OCI-LY1 (cell line): ENCODE measurements at regions not wholly inside any gene's neighbourhood (a gene's known extent, or its start where the extent isn't known, plus 50 kb on each side); places are given as distances from the start of the nearest gene placed in this dataset.

Source experiments
- H2AFZ ChIP-seq: fragments of 200-600 bp; sonication (generic), shearing (Covaris generic); 2 replicates; pipeline ENCODE4 v1.6.0; 2014; ENCODE audit warnings: antibody characterized with exemption, mild to moderate bottlenecking, low read length
- H3F3A ChIP-seq: fragments of 200-600 bp; sonication (generic), shearing (Covaris generic); 2 replicates; pipeline ENCODE4 v1.6.0; 2014; ENCODE audit warnings: mild to moderate bottlenecking, antibody characterized with exemption, low read length, moderate library complexity; ENCODE audit not compliant: insufficient read depth
- H3K27ac ChIP-seq: fragments of 200-600 bp; sonication (generic); 2 replicates; pipeline ENCODE4 v1.5.1; 2014; ENCODE audit warnings: low read length, mixed run types, mild to moderate bottlenecking, low read depth; ENCODE audit not compliant: poor library complexity, severe bottlenecking
- H3K27me3 ChIP-seq: fragments of 200-600 bp; sonication (generic); 2 replicates; pipeline ENCODE4 v1.6.0; 2014; ENCODE audit warnings: antibody characterized with exemption, mild to moderate bottlenecking, low read length, moderate library complexity; ENCODE audit not compliant: insufficient read depth
- H3K36me3 ChIP-seq: fragments of 200-600 bp; sonication (generic); 2 replicates; pipeline ENCODE4 v1.6.1; 2014; ENCODE audit warnings: mild to moderate bottlenecking, antibody characterized with exemption, low read length, moderate library complexity, mixed read lengths; ENCODE audit not compliant: insufficient read depth
- H3K4me1 ChIP-seq: fragments of 200-600 bp; sonication (generic); 2 replicates; pipeline ENCODE4 v1.5.1; 2014; ENCODE audit warnings: mild to moderate bottlenecking, low read length, moderate library complexity; ENCODE audit not compliant: insufficient read depth, severe bottlenecking
- H3K4me2 ChIP-seq: fragments of 200-600 bp; sonication (generic), shearing (Covaris generic); 2 replicates; pipeline ENCODE4 v1.6.1; 2014; ENCODE audit warnings: low read length
- H3K4me3 ChIP-seq: fragments of 200-600 bp; sonication (generic); 2 replicates; pipeline ENCODE4 v1.5.1; 2014; ENCODE audit warnings: low read length, low read depth, mild to moderate bottlenecking, mixed read lengths; ENCODE audit not compliant: poor library complexity, severe bottlenecking
- H3K79me2 ChIP-seq: fragments of 200-600 bp; shearing (Covaris generic); 2 replicates; pipeline ENCODE4 v1.6.1; 2016; ENCODE audit warnings: mixed run types, low read length, mixed read lengths; ENCODE audit not compliant: insufficient read depth
- H3K9ac ChIP-seq: fragments of 200-600 bp; sonication (generic), shearing (Covaris generic); 2 replicates; pipeline ENCODE4 v1.6.1; 2014; ENCODE audit warnings: mild to moderate bottlenecking, low read length, mixed read lengths
- H3K9me2 ChIP-seq: fragments of 200-600 bp; sonication (generic), shearing (Covaris generic); 2 replicates; pipeline ENCODE4 v1.6.1; 2014; ENCODE audit warnings: low read depth, mild to moderate bottlenecking, low read length, mixed read lengths
- H3K9me3 ChIP-seq: fragments of 200-600 bp; shearing (Covaris generic); 2 replicates; pipeline ENCODE4 v1.6.1; 2014; ENCODE audit warnings: low read length, mixed read lengths
- H4K20me1 ChIP-seq: fragments of 200-600 bp; sonication (generic), shearing (Covaris generic); 2 replicates; pipeline ENCODE4 v1.6.0; 2016; ENCODE audit warnings: mild to moderate bottlenecking, low read length; ENCODE audit not compliant: insufficient read depth
- EZH2 ChIP-seq: fragments of 200-600 bp; sonication (generic), shearing (Covaris generic); IDR thresholded peaks from 2 replicates; pipeline ENCODE4 v1.8.0; 2017; ENCODE audit warnings: borderline replicate concordance, mixed run types, mild to moderate bottlenecking, antibody characterized with exemption, low read length, moderate library complexity, mixed read lengths
- TF ChIP-seq, protein P1 (sequence below): fragments of 200-600 bp; sonication (generic), shearing (Covaris generic); IDR thresholded peaks from 2 replicates; pipeline ENCODE4 v1.5.1; 2017; ENCODE audit warnings: mild to moderate bottlenecking, antibody characterized with exemption, low read length, moderate library complexity, mixed read lengths

DNA sequence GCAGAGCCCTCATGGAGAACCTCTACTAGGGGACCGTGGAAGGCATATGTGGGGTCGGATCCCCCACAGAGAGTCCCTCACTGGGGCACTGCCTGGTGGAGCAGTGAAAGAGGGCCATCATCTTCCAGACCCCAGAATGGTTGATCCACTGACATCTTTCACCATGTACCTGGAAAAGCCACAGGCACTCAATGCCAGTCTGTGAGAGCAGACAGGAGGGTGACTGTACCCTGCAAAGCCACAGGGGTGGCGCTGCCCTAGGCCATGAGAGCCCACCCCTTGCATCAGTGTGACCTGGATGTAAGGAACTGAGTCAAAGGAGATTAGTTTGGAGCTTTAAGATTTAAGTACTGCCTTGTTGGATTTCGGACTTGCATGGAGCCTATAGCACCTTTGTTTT is 1276.7 kb upstream of the PRMT6 start:
- TF ChIP-seq, protein P1, sequence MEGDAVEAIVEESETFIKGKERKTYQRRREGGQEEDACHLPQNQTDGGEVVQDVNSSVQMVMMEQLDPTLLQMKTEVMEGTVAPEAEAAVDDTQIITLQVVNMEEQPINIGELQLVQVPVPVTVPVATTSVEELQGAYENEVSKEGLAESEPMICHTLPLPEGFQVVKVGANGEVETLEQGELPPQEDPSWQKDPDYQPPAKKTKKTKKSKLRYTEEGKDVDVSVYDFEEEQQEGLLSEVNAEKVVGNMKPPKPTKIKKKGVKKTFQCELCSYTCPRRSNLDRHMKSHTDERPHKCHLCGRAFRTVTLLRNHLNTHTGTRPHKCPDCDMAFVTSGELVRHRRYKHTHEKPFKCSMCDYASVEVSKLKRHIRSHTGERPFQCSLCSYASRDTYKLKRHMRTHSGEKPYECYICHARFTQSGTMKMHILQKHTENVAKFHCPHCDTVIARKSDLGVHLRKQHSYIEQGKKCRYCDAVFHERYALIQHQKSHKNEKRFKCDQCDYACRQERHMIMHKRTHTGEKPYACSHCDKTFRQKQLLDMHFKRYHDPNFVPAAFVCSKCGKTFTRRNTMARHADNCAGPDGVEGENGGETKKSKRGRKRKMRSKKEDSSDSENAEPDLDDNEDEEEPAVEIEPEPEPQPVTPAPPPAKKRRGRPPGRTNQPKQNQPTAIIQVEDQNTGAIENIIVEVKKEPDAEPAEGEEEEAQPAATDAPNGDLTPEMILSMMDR, result no peak
- no peak for TF ChIP-seq EZH2

DNA sequence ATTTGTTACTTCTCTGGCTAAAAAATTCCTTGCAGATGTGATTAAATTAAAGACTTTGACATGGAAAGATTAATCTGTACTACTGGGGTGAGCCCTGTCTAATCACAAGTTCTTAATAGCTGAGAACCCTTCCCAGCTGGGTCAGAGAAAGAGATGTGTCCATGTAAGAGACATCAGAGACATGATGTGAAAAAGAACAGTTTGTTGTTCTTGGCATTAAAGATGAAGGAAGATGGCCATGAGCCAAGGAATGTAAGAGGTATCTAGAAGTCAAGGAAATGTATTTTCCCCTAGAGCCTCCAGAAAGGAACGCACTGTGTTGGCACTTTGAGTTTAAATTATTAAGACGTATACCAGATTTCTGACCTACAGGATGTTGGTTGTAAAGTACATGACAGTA is 1271.5 kb upstream of the PRMT6 start:
- Histone ChIP-seq H3K4me3 (no peak overlapping the region), H3K9me3 (no peaks in the 10 kb centered on the region), H3K36me3 (no peaks in the 10 kb centered on the region), H3K4me2 (no peak overlapping the region), H3F3A (no peaks in the 10 kb centered on the region), H3K9me2 (no peaks in the 10 kb centered on the region), H3K4me1 (no peaks in the 10 kb centered on the region), H3K27me3 (no peaks in the 10 kb centered on the region), H4K20me1 (no peaks in the 10 kb centered on the region), H2AFZ (no peak overlapping the region), H3K9ac (no peak overlapping the region), H3K27ac (no peak overlapping the region), H3K79me2 (no peaks in the 10 kb centered on the region)
- TF ChIP-seq EZH2, result no peak
- TF ChIP-seq, protein P1, result no peak

More for the DNA sequence above, 1276.7 kb upstream of the PRMT6 start:
- H3K4me3 ChIP-seq, result no peak overlapping the region
- no peak overlapping the region for H2AFZ ChIP-seq
- no peaks in the 10 kb centered on the region for H3K36me3 ChIP-seq
- no peak overlapping the region for H3K4me2 ChIP-seq
- H3K27ac ChIP-seq, result no peak overlapping the region
- no peaks in the 10 kb centered on the region for H3K79me2 ChIP-seq
- H3K4me1 ChIP-seq, result no peaks in the 10 kb centered on the region
- H4K20me1 ChIP-seq, result no peaks in the 10 kb centered on the region
- H3F3A ChIP-seq, result no peaks in the 10 kb centered on the region
- no peaks in the 10 kb centered on the region for H3K9me2 ChIP-seq
- H3K9me3 ChIP-seq, result peaks cover 4% of the 10 kb centered on the region; the same call in 1 of the 2 replicates
- no peaks in the 10 kb centered on the region for H3K27me3 ChIP-seq
- H3K9ac ChIP-seq, result no peak overlapping the region

DNA sequence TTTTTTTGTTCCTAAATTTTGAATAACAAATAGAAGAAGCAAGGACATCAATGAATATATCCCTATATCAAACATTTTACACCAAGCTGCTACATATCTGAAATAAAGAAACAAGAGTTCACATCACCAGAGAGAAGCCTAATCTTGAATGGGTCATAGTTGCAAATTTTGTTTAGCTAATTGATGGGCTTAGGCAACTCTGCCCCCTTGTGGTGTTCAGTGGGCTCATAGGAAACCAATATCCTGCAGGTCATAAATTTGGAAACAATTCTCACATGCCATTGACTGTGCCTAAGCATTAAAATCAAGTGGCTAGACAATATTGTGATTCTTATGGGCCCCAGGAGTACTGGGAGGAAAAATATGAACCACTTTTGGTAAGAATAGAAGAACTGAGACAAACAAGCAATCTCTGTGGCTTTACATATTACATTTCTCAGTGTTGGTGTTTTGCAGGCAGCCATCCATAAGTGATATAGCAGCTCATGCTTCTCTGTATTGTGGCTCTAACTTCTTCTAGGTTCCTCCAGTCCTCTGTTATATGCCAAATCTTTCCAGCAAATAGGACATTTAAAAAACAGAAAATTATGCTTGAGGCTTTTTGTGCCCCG is 1262.8 kb upstream of the PRMT6 start:
- Histone ChIP-seq H3K9me2 (no peaks in the 10 kb centered on the region), H3K27ac (no peak overlapping the region), H3K27me3 (no peaks in the 10 kb centered on the region), H3K4me3 (no peak overlapping the region), H3K36me3 (no peaks in the 10 kb centered on the region), H3K4me2 (no peak overlapping the region), H3K79me2 (no peaks in the 10 kb centered on the region), H3K9me3 (no peaks in the 10 kb centered on the region), H3K9ac (no peak overlapping the region), H3F3A (no peaks in the 10 kb centered on the region), H3K4me1 (no peaks in the 10 kb centered on the region), H4K20me1 (no peaks in the 10 kb centered on the region), H2AFZ (no peak overlapping the region)
- TF ChIP-seq EZH2, result no peak
- TF ChIP-seq, protein P1, result peak; percentile 87
